ENCODE measurements at regions not wholly inside any gene's neighbourhood (a gene's known extent, or its start where the extent isn't known, plus 50 kb on each side); places are given as distances from the start of the nearest gene placed in this dataset.

GRCh38 chr9:90948156-90948555 is 146.5 kb downstream of the SYK start:
- DNase-seq: no peak

GRCh38 chr9:90950600-90950999 is 149.0 kb downstream of the SYK start:
- DNase-seq: no peak

- no peak for DNase-seq
Observed at GRCh38 chr9:90953200-90953599, 151.6 kb downstream of the SYK start.

- no peak for DNase-seq
Observed at GRCh38 chr9:90953805-90954204, 152.2 kb downstream of the SYK start.

- no peak for DNase-seq
Observed at GRCh38 chr9:90956026-90956810, 154.6 kb downstream of the SYK start.

GRCh38 chr9:90958328-90958727 is 156.7 kb downstream of the SYK start:
- no peak for DNase-seq

- DNase-seq: no peak
Observed at GRCh38 chr9:90960941-90961340, 159.3 kb downstream of the SYK start.

GRCh38 chr9:90961375-90961774 is 159.8 kb downstream of the SYK start:
- no peak for DNase-seq

- no peak for DNase-seq
Observed at GRCh38 chr9:90964101-90965020, 162.7 kb downstream of the SYK start.

- no peak for DNase-seq
Observed at GRCh38 chr9:90965226-90966030, 163.8 kb downstream of the SYK start.

- DNase-seq: no peak
Observed at GRCh38 chr9:90966031-90966290, 164.3 kb downstream of the SYK start.

- DNase-seq: no peak
Observed at GRCh38 chr9:90966480-90967144, 165.0 kb downstream of the SYK start.

GRCh38 chr9:90967145-90967538 is 165.5 kb downstream of the SYK start:
- no peak for DNase-seq

GRCh38 chr9:90969021-90969675 is 167.5 kb downstream of the SYK start:
- no peak for DNase-seq

GRCh38 chr9:90970608-90971007 is 169.0 kb downstream of the SYK start:
- DNase-seq: no peak

GRCh38 chr9:90972057-90972456 is 170.4 kb downstream of the SYK start:
- DNase-seq: no peak

GRCh38 chr9:90974016-90974415 is 172.4 kb downstream of the SYK start:
- no peak for DNase-seq

- no peak for DNase-seq
Observed at GRCh38 chr9:90974643-90975245, 173.1 kb downstream of the SYK start.

- no peak for DNase-seq
Observed at GRCh38 chr9:90975781-90976538, 174.3 kb downstream of the SYK start.

- no peak for DNase-seq
Observed at GRCh38 chr9:90979138-90979551, 177.5 kb downstream of the SYK start.

GRCh38 chr9:90979639-90980038 is 178.0 kb downstream of the SYK start:
- no peak for DNase-seq

All from CD4-positive, alpha-beta T cell treated with Interleukin-4 for 4 hours (primary cell).